Osteoblast (primary cell): ENCODE measurements at regions not wholly inside any gene's neighbourhood (a gene's known extent, or its start where the extent isn't known, plus 50 kb on each side); places are given as distances from the start of the nearest gene placed in this dataset.

ENCODE experiments used
- DNase-seq: peaks from one replicate; pipeline ENCODE4 v3.0.0; 2011; ENCODE audit warnings: low spot score, mixed read lengths; ENCODE audit not compliant: insufficient read length; ENCODE audit errors: missing footprints
- H2AFZ ChIP-seq: 2 replicates; pipeline ENCODE4 v1.6.0; 2011; ENCODE audit warnings: mild to moderate bottlenecking, low read length
- H3K27ac ChIP-seq: 2 replicates; pipeline ENCODE4 v1.5.1; 2011; ENCODE audit warnings: mild to moderate bottlenecking, low read depth, low read length, moderate library complexity
- H3K27me3 ChIP-seq: 2 replicates; pipeline ENCODE4 v1.6.0; 2012; ENCODE audit warnings: mild to moderate bottlenecking, control low read depth, inconsistent platforms, low read length, moderate library complexity; ENCODE audit not compliant: insufficient read depth
- H3K36me3 ChIP-seq: 2 replicates; pipeline ENCODE4 v1.5.1; 2011; ENCODE audit warnings: mild to moderate bottlenecking, low read length, control low read depth, moderate library complexity; ENCODE audit not compliant: insufficient read depth
- H3K4me1 ChIP-seq: 2 replicates; pipeline ENCODE4 v1.5.1; 2011; ENCODE audit warnings: mild to moderate bottlenecking, low read length, control low read depth, moderate library complexity; ENCODE audit not compliant: insufficient read depth
- H3K4me2 ChIP-seq: 2 replicates; pipeline ENCODE4 v1.6.0; 2011; ENCODE audit warnings: mild to moderate bottlenecking, low read length; ENCODE audit not compliant: insufficient read depth
- H3K4me3 ChIP-seq: fragments of 200-600 bp; sonication (generic); 3 replicates; pipeline ENCODE4 v1.5.1; 2012; ENCODE audit warnings: mild to moderate bottlenecking, low read length, inconsistent platforms; ENCODE audit not compliant: insufficient read depth
- H3K79me2 ChIP-seq: 2 replicates; pipeline ENCODE4 v1.6.0; 2012; ENCODE audit warnings: mild to moderate bottlenecking, low read length, control low read depth, inconsistent platforms; ENCODE audit not compliant: insufficient read depth
- H3K9me3 ChIP-seq: 2 replicates; pipeline ENCODE4 v1.5.1; 2011; ENCODE audit warnings: low read depth, low read length, control low read depth
- H4K20me1 ChIP-seq: 2 replicates; pipeline ENCODE4 v1.6.0; 2012; ENCODE audit warnings: mild to moderate bottlenecking, low read length, control low read depth; ENCODE audit not compliant: insufficient read depth
- CTCF ChIP-seq: IDR thresholded peaks from 2 replicates; pipeline ENCODE4 v1.5.1; 2011; ENCODE audit warnings: mild to moderate bottlenecking, low read depth, low read length, moderate library complexity; ENCODE audit errors: extremely low read depth

GRCh38 chr19:13693889-13694288, 70.4 kb upstream of the MRI1 start:
- peaks cover 8% of the 10 kb centered on the region for H3K4me1 ChIP-seq
- H4K20me1 ChIP-seq: no peaks in the 10 kb centered on the region
- no peak overlapping the region for H3K4me3 ChIP-seq
- no peak for DNase-seq
- no peak overlapping the region for H3K27ac ChIP-seq
- no peaks in the 10 kb centered on the region for H3K36me3 ChIP-seq
- H3K9me3 ChIP-seq: no peaks in the 10 kb centered on the region
- no peak overlapping the region for H3K4me2 ChIP-seq
- H3K27me3 ChIP-seq: peaks cover 7% of the 10 kb centered on the region
- no peak for TF ChIP-seq CTCF
- H2AFZ ChIP-seq: no peak overlapping the region
- no peaks in the 10 kb centered on the region for H3K79me2 ChIP-seq

GRCh38 chr19:13691569-13692435, 72.5 kb upstream of the MRI1 start:
- Histone ChIP-seq H3K79me2 (no peaks in the 10 kb centered on the region), H3K36me3 (no peaks in the 10 kb centered on the region), H3K27ac (no peak overlapping the region), H3K4me2 (no peak overlapping the region), H2AFZ (no peak overlapping the region), H3K4me3 (no peak overlapping the region), H3K27me3 (peaks cover 4% of the 10 kb centered on the region), H4K20me1 (no peaks in the 10 kb centered on the region), H3K4me1 (peaks cover 8% of the 10 kb centered on the region), H3K9me3 (no peaks in the 10 kb centered on the region)
- TF ChIP-seq CTCF: no peak
- DNase-seq: peak; percentile 92

DNA sequence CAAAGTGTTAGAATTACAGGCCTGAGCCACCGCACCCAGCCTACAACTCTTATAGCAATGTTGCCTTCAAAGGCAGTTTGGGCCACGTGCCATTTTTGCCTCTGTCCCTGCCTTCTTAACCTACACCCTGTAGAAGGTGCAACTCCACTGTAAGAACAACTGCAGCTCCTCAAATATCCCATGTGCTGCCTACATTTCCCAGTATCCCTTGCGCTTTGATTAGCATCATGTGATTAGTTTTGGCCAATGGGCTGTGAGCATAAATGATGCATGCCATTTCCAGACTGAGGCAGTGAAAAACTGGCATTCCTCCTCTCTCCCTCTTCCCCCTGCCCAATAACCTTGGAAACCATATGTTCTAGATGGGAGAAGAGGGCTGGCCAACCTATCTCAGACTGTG, 75.2 kb upstream of the MRI1 start:
- H3K4me1 ChIP-seq: peaks cover 8% of the 10 kb centered on the region
- no peak overlapping the region for H3K4me3 ChIP-seq
- H4K20me1 ChIP-seq: no peaks in the 10 kb centered on the region
- no peaks in the 10 kb centered on the region for H3K9me3 ChIP-seq
- no peak for TF ChIP-seq CTCF
- H3K4me2 ChIP-seq: no peak overlapping the region
- H3K27me3 ChIP-seq: peaks cover 2% of the 10 kb centered on the region
- H2AFZ ChIP-seq: no peak overlapping the region
- no peaks in the 10 kb centered on the region for H3K36me3 ChIP-seq
- no peak for DNase-seq
- no peaks in the 10 kb centered on the region for H3K79me2 ChIP-seq
- no peak overlapping the region for H3K27ac ChIP-seq

DNA sequence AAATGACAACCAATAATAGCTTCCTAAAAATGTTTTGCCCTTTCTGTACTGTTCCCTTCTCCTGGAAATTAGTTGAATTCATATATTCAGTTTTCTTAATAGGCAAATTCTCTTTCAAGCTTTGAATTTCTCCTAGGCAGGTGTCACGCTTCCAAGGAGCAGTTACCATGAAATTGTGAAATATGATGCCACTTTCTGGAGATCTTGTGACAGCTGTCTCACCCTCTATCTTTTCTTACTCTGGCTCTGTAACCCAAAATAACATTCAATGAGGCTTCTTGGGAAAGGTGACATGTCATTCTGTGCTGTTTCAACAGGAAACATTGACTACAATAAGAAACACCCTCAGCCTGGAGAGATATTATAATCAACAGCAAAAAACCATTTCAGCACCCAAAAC, 80.3 kb upstream of the MRI1 start:
- Histone ChIP-seq H2AFZ (no peak overlapping the region), H3K27ac (no peak overlapping the region), H3K4me3 (no peak overlapping the region), H3K27me3 (no peaks in the 10 kb centered on the region), H3K4me2 (no peak overlapping the region), H3K4me1 (no peaks in the 10 kb centered on the region), H3K9me3 (peaks cover 6% of the 10 kb centered on the region), H3K79me2 (no peaks in the 10 kb centered on the region), H4K20me1 (no peaks in the 10 kb centered on the region), H3K36me3 (no peaks in the 10 kb centered on the region)
- TF ChIP-seq CTCF: no peak
- no peak for DNase-seq
